HCEC 1CT (cell line): ENCODE measurements at regions not wholly inside any gene's neighbourhood (a gene's known extent, or its start where the extent isn't known, plus 50 kb on each side); places are given as distances from the start of the nearest gene placed in this dataset.
"Not testable (repeated sequence)": the region's sequence is repeated elsewhere in the genome, so short reads cannot be mapped to it uniquely, and the experiment has no call there.

Experiments
- DNase-seq: peaks from one replicate; pipeline ENCODE4 v3.0.0-alpha.2; 2017

- no peak for DNase-seq
Observed at GRCh38 chr2:117555965-117556364, 258.5 kb upstream of the DDX18 start.

- DNase-seq, result no peak
Observed at GRCh38 chr2:117557626-117558025, 256.9 kb upstream of the DDX18 start.

DNA sequence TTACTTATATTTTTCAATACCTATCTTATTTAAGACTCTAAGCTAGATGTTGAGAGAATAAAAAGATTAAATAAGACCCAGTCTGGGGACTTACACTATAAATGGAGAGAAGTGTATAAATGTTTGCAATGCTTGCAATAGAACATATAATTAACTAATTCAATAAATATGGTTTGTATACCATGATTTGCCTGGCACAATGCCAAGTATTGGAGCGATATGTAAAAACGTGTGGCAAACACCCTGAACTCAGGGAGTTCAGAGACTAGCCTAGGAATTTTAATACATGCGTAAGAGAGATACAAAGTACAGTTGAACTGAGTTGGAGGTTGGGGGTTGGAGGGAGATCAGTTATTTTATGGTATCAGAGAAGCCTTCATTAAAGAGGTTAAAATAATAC is 251.8 kb upstream of the DDX18 start:
- DNase-seq, result no peak

DNA sequence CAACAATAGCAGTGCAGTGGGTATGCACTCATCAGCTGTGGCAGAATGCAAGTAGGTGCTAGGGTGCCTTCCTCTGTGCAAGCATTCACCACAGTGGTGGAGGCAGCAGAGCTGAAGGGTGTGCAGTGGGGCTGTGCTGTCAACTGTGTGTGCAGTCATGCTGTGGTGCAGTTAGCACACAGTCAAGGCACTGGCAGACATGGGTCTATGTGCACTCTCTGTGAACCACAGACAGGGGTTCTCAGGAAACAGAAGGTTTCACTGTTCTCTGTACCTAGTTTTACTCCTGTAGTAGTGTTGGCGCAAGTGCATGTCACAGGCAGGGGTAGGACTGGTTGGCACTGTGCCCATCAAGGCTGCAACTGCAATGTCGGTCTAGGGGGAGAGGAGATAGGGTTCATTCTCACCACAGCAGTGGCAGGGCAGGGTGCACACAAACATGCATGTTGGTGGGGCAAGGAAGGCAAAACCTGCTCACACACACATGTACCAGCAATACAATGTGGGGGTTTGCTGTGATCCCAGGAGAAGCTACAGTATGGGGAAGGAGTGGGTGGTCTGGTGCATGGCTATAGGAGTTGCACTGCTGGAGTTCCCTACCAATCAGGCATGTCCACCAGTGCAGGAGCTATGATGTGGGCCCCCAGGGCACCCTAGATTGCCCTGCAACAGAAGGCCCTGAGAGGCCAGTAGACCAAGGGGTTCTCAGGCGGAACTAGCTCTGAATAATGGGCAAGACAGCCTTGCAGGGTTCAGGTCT is 242.7 kb upstream of the DDX18 start:
- no peak for DNase-seq

DNA sequence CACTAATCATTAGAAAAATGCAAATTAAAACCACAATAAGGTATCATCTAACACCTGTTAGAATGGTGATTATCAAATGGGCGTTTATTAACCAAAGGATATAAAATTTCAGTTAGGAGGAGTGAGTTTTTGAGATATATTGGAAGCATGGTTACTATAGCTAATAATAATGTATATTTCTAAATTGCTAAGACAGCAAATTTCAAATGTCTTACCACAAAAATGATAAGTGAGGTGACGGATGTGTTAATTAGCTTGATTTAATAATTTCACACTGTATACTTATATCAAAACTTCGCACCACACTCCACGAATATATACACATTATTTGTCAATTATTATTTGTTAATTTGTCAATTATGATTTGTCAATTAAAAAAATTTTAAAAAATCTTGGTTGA is 227.2 kb upstream of the DDX18 start:
- no peak for DNase-seq

- no peak for DNase-seq
Observed at GRCh38 chr2:117603060-117603459, 211.4 kb upstream of the DDX18 start.

DNA sequence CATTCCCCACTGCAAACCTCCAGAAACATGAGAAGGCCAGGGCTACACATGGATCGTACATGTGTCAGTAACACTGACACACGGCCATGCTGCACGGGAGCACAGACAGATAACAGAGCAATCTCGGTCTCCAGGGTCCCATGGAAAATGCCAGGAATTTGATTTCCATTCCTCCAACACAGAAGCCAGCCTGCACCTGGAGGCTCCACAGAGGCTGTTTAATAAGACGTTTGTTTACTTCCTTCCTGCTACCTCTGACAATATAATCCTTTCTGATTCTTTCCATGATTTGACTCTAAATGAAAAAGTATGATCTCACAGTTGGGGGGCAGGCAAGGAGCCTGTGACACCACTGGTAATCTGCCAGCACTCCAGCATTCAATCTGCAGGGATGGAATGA is 210.9 kb upstream of the DDX18 start:
- no peak for DNase-seq

GRCh38 chr2:117607202-117607601 is 207.3 kb upstream of the DDX18 start:
- no peak for DNase-seq

GRCh38 chr2:117613101-117613500 is 201.4 kb upstream of the DDX18 start:
- DNase-seq, result no peak

DNA sequence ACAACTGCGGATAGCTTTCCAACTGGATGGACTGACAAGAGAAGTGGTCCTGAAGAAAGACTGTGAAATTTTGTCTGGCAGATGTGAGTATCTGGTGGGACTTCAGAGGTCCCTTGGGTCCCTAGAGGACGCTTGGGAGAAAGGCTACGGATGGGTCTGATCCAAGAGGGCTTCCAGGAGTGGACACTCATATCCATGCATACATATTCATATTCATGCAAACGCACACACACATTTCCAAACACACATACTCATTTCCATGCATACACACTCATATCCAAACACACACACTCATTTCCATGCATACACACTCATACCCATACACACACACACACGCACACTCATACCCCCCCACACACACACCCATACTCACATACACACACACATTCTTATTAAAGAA is 200.2 kb upstream of the DDX18 start:
- DNase-seq, result no peak

GRCh38 chr2:117614823-117615534 is 199.5 kb upstream of the DDX18 start:
- DNase-seq, result no peak

- no peak for DNase-seq
Observed at GRCh38 chr2:117618607-117619006, 195.9 kb upstream of the DDX18 start.

DNA sequence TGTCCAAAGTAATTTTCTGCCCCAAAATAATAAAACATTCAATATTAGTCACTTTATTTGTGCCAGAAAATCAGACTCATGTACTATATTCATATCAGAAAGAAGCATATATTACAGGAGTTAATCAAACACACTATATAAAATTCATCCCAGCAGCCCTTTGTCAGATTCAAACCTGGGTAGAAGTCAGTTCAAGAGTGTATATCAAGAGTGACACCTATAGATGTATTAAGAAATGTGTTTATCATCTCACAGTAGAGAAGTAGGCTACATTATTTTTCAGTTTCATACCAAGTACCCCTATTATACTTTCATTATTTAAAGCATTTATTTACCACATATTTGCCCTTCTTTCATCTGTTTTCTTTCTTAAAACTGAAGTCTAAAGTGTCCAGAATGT is 193.2 kb upstream of the DDX18 start:
- DNase-seq, result no peak

DNA sequence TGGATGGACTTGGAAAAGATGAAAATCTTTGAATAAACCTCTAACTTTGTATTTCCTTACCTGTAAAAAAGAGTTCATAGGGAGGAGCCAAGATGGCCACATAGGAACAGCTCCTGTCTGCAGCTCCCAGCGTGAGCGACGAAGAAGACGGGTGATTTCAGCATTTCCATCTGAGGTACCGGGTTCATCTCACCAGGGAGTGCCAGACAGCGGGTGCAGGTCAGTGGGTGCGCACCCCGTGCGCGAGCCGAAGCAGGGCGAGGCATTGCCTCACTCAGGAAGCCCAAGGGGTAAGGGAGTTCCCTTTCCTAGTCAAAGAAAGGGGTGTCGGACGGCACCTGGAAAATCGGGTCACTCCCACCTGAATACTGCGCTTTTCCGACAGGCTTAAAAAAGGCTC is 191.3 kb upstream of the DDX18 start:
- DNase-seq, result not testable (repeated sequence)

DNA sequence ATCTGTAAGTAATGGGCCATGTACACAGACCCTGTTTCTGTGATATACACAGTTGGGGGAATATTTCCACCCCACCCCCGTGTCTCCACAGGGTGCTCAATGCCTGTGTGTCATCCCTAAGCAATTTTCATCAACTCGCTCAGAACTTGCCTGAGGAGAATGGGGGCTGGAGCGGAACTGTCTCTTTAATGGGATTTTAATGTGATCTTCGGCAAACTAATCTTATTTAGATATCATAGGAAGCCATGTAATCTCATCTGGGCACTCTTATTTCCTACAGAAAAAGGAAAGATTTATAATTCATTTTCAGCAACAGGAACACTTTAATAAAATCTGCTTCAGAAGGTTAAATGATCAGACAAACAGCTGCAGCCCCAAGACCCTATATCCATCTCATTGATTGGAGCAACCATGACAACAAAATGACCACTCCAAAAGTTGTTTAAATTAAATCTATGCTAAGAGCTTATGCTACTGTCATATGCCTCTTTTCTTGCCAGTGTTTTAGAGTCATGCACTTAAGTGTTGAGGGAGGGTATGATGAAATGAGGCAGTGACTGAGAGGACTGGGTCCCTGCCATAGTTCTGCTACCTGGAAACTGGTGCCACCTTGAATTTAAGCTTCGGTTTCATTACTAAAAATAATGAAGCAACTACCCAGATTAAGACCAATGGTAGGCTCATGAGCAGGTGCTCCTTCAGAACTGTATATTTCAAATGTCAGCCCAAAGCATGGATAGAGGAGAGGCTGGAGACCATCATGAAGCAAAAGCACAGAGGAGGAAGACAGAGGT is 183.1 kb upstream of the DDX18 start:
- DNase-seq, result no peak

DNA sequence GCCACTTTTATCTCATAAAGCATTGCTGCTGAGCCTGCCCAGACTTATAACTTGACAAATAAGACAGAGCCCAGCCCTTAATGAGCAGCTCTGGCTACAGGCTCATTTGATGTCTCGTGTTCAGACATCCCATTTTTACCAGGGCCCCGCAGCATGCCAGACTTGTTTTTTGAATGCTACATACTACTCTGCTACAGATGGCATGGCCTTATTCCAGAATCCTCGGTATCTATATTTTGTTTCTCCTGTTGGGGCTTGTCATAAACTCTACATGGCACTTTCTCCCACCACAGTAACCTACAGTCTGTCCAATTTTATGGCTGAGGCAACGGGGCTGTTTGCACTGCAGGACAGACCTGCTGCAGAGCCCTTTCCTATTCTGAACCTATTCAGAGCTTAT is 179.0 kb upstream of the DDX18 start:
- no peak for DNase-seq

DNA sequence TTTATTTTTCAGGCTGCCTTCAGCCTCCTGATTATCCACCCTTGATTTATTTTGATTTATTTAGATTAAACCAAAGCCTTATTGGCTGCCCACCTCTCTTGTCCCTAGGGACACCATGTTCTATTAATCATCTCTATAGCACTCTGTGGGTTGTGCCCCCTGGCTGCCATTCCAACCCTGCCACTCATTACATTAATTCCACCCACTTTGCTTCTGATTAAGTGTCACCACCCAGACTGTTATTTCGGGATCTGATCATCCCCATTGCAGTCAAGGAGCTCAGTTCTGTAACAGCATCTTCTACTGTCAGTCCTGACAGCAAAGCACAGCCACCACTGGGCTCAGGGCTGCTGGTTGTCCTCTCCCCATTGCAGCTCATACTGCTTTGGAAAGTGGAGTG is 175.1 kb upstream of the DDX18 start:
- no peak for DNase-seq

DNA sequence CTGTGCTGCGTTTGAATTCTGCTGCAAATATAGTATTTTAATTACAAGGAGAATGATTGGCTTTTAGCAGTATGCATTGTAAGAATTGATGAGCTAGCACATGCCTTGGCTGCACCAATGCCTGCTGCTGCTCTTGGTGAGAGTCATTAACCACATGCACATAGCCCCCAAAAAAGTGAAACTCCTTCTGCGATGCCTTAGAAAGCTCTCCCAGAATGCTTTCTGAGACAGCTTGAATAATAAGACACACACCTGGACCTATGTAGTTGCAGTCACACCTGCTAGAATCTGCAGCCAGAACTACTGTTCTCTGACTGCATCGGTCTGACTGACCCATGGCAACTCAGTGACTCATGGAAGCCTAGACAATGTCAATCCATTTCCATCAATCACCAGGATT is 170.1 kb upstream of the DDX18 start:
- no peak for DNase-seq

GRCh38 chr2:117645458-117645857 is 169.0 kb upstream of the DDX18 start:
- DNase-seq, result no peak

- no peak for DNase-seq
Observed at GRCh38 chr2:117646099-117646498, 168.4 kb upstream of the DDX18 start.

DNA sequence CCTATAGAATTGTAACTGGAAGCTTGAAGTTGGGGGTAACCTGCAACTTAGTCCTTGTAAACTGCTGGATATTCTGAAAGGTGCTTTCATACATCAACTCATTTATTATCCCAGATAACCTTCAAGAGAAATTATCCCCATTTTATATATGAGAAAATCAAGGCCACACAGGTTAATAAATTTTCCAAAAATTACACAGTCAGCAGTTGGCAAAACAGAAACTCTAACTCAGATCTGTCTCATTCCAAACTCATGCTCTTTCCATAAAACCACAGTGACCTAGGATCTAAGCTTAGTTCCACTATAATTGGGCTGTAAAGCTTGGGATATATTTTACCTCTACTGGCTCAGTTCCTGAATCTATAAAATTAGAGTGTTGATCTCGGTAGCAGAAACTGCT is 167.6 kb upstream of the DDX18 start:
- DNase-seq, result no peak

- no peak for DNase-seq
Observed at GRCh38 chr2:117656546-117656945, 157.9 kb upstream of the DDX18 start.

DNA sequence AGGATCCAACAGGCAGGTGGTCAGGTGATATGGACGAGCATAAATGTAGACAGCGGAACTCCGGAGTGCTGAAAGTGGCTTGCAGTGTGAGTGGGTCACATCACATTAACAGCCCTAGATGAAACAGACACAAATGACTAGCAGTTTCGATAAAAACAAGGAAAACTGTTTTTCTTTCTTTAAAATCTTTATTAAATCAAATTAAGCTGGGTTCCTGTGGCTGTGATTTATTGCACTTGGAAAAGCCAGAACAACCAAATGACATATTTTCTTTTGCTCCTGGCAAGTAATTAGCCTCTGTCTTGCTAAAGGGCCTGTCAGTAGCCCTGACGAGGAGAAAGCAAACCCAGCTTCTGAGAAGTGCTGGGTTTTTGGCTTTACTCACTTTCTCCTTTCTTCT is 152.9 kb upstream of the DDX18 start:
- no peak for DNase-seq

DNA sequence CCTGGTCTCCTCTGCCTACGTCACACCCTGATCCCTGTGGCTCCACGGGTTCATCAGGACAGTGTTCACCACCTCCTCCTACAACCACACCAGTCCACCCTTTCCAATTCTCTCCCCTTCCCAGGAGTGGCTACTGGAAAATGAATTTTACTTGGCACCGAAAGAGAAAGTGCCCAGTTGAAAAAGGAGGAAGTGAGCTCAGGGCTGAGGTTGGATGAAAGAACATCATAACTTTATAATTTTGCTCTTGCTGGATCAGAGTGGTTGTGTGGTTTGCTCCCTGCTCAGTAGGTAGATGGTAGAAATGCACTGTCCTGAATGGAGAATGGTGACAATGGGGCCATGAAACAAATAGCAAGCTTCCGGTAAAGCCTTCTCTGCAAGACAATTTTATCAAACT is 140.3 kb upstream of the DDX18 start:
- DNase-seq, result no peak
